ENCODE measurements at regions not wholly inside any gene's neighbourhood (a gene's known extent, or its start where the extent isn't known, plus 50 kb on each side); places are given as distances from the start of the nearest gene placed in this dataset.

- TF ChIP-seq POLR2A (IDR thresholded peaks at IDR 0.05): no peak
- TF ChIP-seq, protein P1, sequence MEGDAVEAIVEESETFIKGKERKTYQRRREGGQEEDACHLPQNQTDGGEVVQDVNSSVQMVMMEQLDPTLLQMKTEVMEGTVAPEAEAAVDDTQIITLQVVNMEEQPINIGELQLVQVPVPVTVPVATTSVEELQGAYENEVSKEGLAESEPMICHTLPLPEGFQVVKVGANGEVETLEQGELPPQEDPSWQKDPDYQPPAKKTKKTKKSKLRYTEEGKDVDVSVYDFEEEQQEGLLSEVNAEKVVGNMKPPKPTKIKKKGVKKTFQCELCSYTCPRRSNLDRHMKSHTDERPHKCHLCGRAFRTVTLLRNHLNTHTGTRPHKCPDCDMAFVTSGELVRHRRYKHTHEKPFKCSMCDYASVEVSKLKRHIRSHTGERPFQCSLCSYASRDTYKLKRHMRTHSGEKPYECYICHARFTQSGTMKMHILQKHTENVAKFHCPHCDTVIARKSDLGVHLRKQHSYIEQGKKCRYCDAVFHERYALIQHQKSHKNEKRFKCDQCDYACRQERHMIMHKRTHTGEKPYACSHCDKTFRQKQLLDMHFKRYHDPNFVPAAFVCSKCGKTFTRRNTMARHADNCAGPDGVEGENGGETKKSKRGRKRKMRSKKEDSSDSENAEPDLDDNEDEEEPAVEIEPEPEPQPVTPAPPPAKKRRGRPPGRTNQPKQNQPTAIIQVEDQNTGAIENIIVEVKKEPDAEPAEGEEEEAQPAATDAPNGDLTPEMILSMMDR (IDR thresholded peaks at IDR 0.05): no peak
Observed at GRCh38 chr12:91505006-91505405, 322.4 kb upstream of the DCN start.

All from uterus (tissue), 2 donors.